AG09309 (cell line): ENCODE measurements at regions not wholly inside any gene's neighbourhood (a gene's known extent, or its start where the extent isn't known, plus 50 kb on each side); places are given as distances from the start of the nearest gene placed in this dataset.

ENCODE experiments used
- DNase-seq: peaks from one replicate; pipeline ENCODE4 v3.0.0-alpha.2; 2010; ENCODE audit warnings: low read depth
- H3K4me3 ChIP-seq: 2 replicates; pipeline ENCODE4 v1.5.1; 2011; ENCODE audit warnings: mild to moderate bottlenecking, low read depth, low read length, moderate library complexity; ENCODE audit not compliant: control insufficient read depth
- TF ChIP-seq, protein P1 (sequence below): IDR thresholded peaks from 2 replicates; pipeline ENCODE4 v1.5.1; 2011; ENCODE audit warnings: mild to moderate bottlenecking, low read depth, low read length, inconsistent platforms; ENCODE audit not compliant: insufficient read depth, control insufficient read depth; ENCODE audit errors: missing control alignments

DNA sequence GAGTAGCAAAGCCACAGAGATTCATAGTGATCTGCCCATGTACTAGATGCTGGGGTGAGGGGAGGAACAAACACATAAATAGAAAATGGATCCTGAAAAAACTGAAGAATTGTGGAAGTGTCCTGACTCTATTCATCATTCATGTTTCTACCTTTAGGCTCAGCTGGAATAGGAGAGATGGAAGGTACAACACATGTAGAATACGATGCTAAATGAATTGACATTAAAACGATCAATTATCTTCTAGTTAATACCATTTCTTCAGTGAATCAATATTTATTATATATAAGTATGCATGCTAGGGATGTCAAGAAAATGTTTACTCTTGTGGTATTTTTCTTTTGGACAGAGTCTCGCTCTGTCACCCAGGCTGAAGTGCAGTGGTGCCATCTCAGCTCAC lies 159.1 kb downstream of the IRS1 start:
- H3K4me3 ChIP-seq: no peak overlapping the region
- no peak for DNase-seq
- TF ChIP-seq, protein P1, sequence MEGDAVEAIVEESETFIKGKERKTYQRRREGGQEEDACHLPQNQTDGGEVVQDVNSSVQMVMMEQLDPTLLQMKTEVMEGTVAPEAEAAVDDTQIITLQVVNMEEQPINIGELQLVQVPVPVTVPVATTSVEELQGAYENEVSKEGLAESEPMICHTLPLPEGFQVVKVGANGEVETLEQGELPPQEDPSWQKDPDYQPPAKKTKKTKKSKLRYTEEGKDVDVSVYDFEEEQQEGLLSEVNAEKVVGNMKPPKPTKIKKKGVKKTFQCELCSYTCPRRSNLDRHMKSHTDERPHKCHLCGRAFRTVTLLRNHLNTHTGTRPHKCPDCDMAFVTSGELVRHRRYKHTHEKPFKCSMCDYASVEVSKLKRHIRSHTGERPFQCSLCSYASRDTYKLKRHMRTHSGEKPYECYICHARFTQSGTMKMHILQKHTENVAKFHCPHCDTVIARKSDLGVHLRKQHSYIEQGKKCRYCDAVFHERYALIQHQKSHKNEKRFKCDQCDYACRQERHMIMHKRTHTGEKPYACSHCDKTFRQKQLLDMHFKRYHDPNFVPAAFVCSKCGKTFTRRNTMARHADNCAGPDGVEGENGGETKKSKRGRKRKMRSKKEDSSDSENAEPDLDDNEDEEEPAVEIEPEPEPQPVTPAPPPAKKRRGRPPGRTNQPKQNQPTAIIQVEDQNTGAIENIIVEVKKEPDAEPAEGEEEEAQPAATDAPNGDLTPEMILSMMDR: no peak

DNA sequence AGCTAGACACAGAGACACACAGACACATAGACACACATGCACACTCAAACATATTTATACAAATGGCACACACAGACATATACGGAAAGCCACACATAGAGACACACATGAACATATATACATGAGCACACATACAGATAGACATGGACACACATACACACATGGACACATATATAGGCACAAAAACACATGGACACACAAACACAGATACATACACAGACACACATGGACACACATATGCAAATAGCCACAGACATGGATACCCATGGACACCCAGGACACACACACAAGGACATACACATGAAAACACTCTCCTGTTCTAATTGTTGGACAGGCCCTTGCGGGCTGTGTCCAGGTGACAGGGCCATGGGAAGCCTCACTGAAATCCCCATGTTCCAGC lies 160.1 kb downstream of the IRS1 start:
- no peak overlapping the region for H3K4me3 ChIP-seq
- TF ChIP-seq, protein P1: no peak
- no peak for DNase-seq

DNA sequence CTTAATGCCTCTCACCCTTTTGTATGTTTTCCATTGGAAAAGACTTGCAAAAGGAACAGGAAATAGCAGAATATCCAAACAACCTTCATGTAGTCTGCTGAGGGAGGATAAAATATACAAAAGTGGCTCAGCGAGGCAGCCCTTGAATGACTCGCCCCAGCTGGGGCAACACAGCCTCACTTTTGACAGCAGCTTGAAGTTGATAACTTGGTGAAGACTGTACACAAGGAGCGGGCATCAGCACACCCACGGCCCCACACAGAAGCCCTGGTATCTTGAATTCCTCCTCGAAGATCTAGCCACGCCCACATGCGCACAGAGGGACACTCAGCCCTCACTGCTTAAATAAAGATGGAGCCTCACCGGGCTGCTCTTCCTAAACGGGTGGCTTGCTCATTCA lies 161.0 kb downstream of the IRS1 start:
- DNase-seq: no peak
- H3K4me3 ChIP-seq: no peak overlapping the region
- TF ChIP-seq, protein P1: no peak

DNA sequence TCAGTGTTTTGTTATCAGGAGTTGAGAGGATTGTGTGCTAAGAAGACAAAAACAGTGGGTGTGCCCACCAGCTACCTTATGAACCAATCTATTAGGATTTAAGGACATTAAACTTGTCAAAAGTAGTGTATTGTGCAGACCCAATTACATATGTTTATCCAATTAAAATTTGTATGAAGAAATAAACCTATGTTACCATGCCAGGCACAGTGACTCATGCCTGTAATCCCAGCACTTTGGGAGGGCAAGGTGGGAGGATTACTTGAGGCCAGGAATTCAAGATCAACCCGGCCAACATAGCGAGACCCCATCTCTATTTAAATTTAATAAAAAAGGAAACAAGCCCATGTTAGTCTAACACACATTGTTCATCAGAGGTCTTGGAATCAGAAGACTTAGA lies 162.2 kb downstream of the IRS1 start:
- no peak overlapping the region for H3K4me3 ChIP-seq
- DNase-seq: no peak
- TF ChIP-seq, protein P1: no peak

DNA sequence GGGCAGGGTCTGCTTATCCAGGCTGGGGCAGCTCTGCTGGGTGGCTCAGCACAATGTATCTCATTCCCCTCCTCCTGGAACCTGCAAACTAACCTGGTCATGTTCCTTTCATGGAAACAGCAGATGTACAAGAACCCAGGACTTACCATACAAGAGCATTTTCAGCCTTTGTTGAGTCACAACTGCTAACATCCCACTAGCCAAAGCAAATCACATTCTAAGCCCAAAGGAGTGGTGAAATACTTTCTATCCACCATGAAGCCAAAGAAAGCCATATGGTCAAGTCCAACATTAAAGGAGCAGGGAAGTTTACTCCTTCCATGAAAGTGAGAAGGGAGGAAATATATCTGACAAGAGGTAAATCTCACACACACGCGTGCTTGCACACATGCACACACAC lies 163.0 kb downstream of the IRS1 start:
- no peak overlapping the region for H3K4me3 ChIP-seq
- TF ChIP-seq, protein P1: no peak
- DNase-seq: no peak

DNA sequence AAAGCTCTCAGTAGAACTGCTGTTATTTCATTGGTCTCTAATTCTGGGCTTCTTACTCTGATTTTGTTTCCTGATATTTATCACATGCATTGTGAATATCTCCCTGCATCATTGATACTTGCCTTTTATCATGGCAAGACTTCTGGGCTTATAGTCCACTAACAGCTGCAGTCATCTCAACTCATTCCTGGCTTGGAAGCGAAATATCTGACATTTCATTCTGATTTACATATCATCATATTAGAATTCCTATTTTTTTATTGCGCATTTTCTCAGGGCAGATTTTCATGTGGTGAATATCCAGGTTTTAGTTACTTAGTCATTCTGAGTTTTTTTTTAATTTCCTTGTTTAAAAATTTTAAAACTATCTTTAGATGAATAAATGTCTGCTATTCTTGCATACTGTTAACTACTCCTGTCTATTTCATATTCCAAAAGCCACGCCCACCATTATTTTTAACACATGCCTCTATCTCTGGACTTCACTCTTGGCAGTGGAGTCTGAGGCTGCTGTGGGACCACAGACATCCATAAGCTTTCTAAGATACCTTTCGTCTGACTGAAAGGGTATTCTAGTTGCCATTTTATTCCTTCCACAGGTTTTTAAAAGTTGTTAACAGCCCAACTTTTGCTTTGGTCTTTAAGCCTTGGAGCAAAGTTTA lies 164.5 kb downstream of the IRS1 start:
- no peak overlapping the region for H3K4me3 ChIP-seq
- TF ChIP-seq, protein P1: no peak
- DNase-seq: no peak

DNA sequence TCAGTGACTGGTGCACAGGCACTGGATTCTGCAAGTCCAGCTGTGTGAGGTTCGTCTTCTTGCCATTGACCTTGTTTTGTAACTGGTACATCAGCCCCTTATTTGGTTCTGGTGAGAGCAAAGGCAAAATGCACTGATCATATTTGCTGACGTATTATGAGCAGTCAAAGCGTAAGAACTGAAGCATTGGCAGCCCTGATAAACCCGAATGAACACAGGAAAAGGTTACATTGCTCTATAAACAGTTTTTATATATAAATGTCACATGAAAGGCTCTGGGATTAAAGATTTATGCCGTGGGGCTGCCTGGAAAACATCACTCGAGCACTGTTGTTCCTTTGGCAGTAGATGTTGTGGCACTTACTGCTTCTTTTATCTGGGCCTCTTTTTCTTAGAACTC lies 167.9 kb downstream of the IRS1 start:
- TF ChIP-seq, protein P1: no peak
- no peak for DNase-seq
- no peak overlapping the region for H3K4me3 ChIP-seq
